Vagina (tissue), 2 donors: ENCODE measurements at regions not wholly inside any gene's neighbourhood (a gene's known extent, or its start where the extent isn't known, plus 50 kb on each side); places are given as distances from the start of the nearest gene placed in this dataset.

Source experiments
- POLR2A ChIP-seq, 2 donors: fragments of 450-650 bp; IDR thresholded peaks; one replicate each; pipeline ENCODE4 v1.6.1; 2017; ENCODE audit warnings: antibody characterized with exemption in 2 of 2, mild to moderate bottlenecking in 2 of 2, moderate library complexity in 2 of 2
- POLR2AphosphoS5 ChIP-seq, 2 donors: sonication (generic); formaldehyde crosslinking; IDR thresholded peaks; one replicate each; pipeline ENCODE4 v1.9.0; 2017; ENCODE audit warnings: antibody characterized with exemption in 2 of 2, mild to moderate bottlenecking in 2 of 2, low read depth in 1 of 2; ENCODE audit not compliant: insufficient read depth in 1 of 2
- TF ChIP-seq, protein P1 (sequence below), 3 experiments: fragments of 450-650 bp in 2 of 3; fragments of 200-600 bp in 1 of 3; sonication (generic) in 1 of 3; IDR thresholded peaks; one replicate each; pipeline ENCODE4 v1.5.1; 2017 to 2019; ENCODE audit warnings: antibody characterized with exemption in 3 of 3, mild to moderate bottlenecking in 2 of 3, moderate library complexity in 2 of 3

GRCh38 chr1:118333601-118334210 is 148.7 kb upstream of the SPAG17 start:
- TF ChIP-seq, protein P1, sequence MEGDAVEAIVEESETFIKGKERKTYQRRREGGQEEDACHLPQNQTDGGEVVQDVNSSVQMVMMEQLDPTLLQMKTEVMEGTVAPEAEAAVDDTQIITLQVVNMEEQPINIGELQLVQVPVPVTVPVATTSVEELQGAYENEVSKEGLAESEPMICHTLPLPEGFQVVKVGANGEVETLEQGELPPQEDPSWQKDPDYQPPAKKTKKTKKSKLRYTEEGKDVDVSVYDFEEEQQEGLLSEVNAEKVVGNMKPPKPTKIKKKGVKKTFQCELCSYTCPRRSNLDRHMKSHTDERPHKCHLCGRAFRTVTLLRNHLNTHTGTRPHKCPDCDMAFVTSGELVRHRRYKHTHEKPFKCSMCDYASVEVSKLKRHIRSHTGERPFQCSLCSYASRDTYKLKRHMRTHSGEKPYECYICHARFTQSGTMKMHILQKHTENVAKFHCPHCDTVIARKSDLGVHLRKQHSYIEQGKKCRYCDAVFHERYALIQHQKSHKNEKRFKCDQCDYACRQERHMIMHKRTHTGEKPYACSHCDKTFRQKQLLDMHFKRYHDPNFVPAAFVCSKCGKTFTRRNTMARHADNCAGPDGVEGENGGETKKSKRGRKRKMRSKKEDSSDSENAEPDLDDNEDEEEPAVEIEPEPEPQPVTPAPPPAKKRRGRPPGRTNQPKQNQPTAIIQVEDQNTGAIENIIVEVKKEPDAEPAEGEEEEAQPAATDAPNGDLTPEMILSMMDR (IDR thresholded peaks at IDR 0.05) = no peak
- TF ChIP-seq POLR2AphosphoS5 (IDR thresholded peaks at IDR 0.05; ENCODE audit: insufficient read depth in 1 of 2, low read depth in 1 of 2) (no peak), POLR2A (IDR thresholded peaks at IDR 0.05) (no peak)
